PFSK-1 (cell line): ENCODE measurements at regions not wholly inside any gene's neighbourhood (a gene's known extent, or its start where the extent isn't known, plus 50 kb on each side); places are given as distances from the start of the nearest gene placed in this dataset.

ENCODE experiments used
- FOXP2 ChIP-seq: optimal IDR thresholded peaks from 2 replicates; pipeline ENCODE3; 2011; ENCODE audit warnings: borderline replicate concordance, control low read depth, inconsistent platforms; ENCODE audit not compliant: insufficient read depth; ENCODE audit errors: extremely low read length, extremely low read depth
- POLR2AphosphoS5 ChIP-seq: IDR thresholded peaks from 2 replicates; pipeline ENCODE4 v1.6.1; 2012; ENCODE audit warnings: low read depth, mild to moderate bottlenecking, control low read depth, low read length, moderate library complexity
- SIN3A ChIP-seq: IDR thresholded peaks from 2 replicates; pipeline ENCODE4 v1.6.1; 2012; ENCODE audit warnings: mild to moderate bottlenecking, low read length, moderate library complexity, borderline replicate concordance; ENCODE audit not compliant: insufficient read depth
- TAF1 ChIP-seq: IDR thresholded peaks from 2 replicates; pipeline ENCODE4 v1.6.1; 2012; ENCODE audit warnings: low read length, control low read depth, borderline replicate concordance; ENCODE audit not compliant: insufficient read depth
- TF ChIP-seq, protein P1 (sequence below), 2 experiments: IDR thresholded peaks; 2 replicates each; pipeline versions ENCODE4 v1.6.1 to v1.8.0; 2011 to 2012; ENCODE audit warnings: low read depth in 2 of 2, low read length in 2 of 2, control low read depth in 1 of 2, inconsistent platforms in 1 of 2, mild to moderate bottlenecking in 1 of 2, moderate library complexity in 1 of 2; ENCODE audit not compliant: insufficient read depth in 1 of 2

- no peak for TF ChIP-seq TAF1
- no peak for TF ChIP-seq FOXP2
- TF ChIP-seq SIN3A = no peak
- TF ChIP-seq POLR2AphosphoS5 = no peak
- TF ChIP-seq, protein P1, sequence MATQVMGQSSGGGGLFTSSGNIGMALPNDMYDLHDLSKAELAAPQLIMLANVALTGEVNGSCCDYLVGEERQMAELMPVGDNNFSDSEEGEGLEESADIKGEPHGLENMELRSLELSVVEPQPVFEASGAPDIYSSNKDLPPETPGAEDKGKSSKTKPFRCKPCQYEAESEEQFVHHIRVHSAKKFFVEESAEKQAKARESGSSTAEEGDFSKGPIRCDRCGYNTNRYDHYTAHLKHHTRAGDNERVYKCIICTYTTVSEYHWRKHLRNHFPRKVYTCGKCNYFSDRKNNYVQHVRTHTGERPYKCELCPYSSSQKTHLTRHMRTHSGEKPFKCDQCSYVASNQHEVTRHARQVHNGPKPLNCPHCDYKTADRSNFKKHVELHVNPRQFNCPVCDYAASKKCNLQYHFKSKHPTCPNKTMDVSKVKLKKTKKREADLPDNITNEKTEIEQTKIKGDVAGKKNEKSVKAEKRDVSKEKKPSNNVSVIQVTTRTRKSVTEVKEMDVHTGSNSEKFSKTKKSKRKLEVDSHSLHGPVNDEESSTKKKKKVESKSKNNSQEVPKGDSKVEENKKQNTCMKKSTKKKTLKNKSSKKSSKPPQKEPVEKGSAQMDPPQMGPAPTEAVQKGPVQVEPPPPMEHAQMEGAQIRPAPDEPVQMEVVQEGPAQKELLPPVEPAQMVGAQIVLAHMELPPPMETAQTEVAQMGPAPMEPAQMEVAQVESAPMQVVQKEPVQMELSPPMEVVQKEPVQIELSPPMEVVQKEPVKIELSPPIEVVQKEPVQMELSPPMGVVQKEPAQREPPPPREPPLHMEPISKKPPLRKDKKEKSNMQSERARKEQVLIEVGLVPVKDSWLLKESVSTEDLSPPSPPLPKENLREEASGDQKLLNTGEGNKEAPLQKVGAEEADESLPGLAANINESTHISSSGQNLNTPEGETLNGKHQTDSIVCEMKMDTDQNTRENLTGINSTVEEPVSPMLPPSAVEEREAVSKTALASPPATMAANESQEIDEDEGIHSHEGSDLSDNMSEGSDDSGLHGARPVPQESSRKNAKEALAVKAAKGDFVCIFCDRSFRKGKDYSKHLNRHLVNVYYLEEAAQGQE (IDR thresholded peaks at IDR 0.05; ENCODE audit: insufficient read depth in 1 of 2, low read depth in 2 of 2, low read length in 2 of 2) = no peak
These were observed 124.3 kb upstream of the CNR1 start for GRCh38 chr6:88290411-88290810.

DNA sequence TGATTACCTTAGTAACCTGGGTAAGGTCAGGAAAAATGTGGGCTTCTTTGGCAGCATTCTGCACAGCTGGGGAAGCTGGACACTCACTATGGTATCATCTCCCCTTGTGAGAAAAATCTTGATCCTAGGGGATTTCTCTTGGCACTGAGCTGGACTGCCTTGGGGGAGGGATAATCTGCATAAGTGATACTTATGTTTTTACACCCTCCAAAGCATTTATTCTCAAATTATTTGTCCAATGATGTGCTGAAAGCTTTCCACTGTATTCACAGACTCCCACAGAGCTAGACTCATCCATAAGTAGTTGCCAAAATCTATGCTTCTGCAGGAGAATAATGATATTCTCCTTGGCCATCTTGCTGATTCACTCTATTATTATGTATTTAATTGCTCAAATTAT, 121.5 kb upstream of the CNR1 start:
- TF ChIP-seq TAF1 (no peak), FOXP2 (no peak), SIN3A (no peak), POLR2AphosphoS5 (no peak)
- TF ChIP-seq, protein P1 (IDR thresholded peaks at IDR 0.05; ENCODE audit: insufficient read depth in 1 of 2, low read depth in 2 of 2, low read length in 2 of 2) = no peak

GRCh38 chr6:88276331-88276730, 110.2 kb upstream of the CNR1 start:
- TF ChIP-seq TAF1 = no peak

GRCh38 chr6:88268508-88268907, 102.4 kb upstream of the CNR1 start:
- no peak for TF ChIP-seq FOXP2
- no peak for TF ChIP-seq POLR2AphosphoS5
- TF ChIP-seq, protein P1 (IDR thresholded peaks at IDR 0.05; ENCODE audit: insufficient read depth in 1 of 2, low read depth in 2 of 2, low read length in 2 of 2) = no peak
- TF ChIP-seq TAF1 = no peak
- TF ChIP-seq SIN3A = no peak

DNA sequence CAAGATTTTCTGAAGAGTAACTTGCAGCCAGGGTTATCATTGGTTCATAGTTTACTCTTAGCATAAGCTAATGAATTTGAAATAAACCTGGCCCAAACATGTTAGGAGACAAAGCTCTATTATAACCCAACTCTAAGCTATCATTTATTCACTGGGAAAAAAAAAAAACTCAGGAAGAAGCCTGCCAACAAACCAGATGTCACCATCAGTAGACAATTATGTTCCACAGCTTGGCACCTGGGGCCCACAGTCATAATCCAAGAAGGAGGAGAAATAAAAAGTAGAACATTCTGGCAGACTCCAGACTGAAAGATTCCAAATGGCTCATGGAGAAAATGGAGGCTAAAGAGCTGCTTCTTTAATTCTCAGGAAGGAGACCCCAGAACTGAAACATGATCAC, 100.0 kb upstream of the CNR1 start:
- TF ChIP-seq POLR2AphosphoS5 (no peak), FOXP2 (no peak), SIN3A (no peak), TAF1 (no peak)
- TF ChIP-seq, protein P1 (IDR thresholded peaks at IDR 0.05; ENCODE audit: insufficient read depth in 1 of 2, low read depth in 2 of 2, low read length in 2 of 2) = no peak
